Astrocyte (in vitro differentiated cells and primary cell): ENCODE measurements at regions not wholly inside any gene's neighbourhood (a gene's known extent, or its start where the extent isn't known, plus 50 kb on each side); places are given as distances from the start of the nearest gene placed in this dataset.

Experiments
- CTCF ChIP-seq: IDR thresholded peaks from 2 replicates; pipeline ENCODE4 v1.5.1; 2011; ENCODE audit warnings: low read depth, mild to moderate bottlenecking, inconsistent platforms, low read length, moderate library complexity; ENCODE audit not compliant: insufficient read depth
- EZH2 ChIP-seq: IDR thresholded peaks from 2 replicates; pipeline ENCODE4 v1.6.1; 2012; ENCODE audit warnings: mild to moderate bottlenecking, low read length, inconsistent platforms; ENCODE audit not compliant: insufficient read depth

DNA sequence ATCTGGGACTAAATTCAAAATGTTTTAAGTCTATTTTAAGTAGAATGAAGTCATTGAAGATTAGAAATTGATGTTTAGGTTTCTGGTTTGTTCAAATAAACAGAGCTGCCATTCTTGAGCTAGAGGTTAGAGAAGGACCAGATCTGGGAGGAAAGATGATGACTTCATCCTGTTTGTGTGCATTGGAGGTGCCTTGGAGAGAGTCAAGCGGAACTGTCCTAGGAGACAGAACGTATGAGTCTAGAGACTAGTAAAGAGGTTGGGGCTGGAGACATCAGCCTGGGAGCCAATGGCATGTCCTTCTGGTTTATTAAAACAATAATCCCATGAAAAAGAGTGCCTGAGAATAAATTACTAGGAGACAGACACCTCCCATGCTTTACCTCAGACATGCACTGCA lies 303.4 kb downstream of the KBTBD8 start:
- TF ChIP-seq CTCF: no peak
- TF ChIP-seq EZH2: no peak
